HepG2 (cell line): ENCODE measurements at regions not wholly inside any gene's neighbourhood (a gene's known extent, or its start where the extent isn't known, plus 50 kb on each side); places are given as distances from the start of the nearest gene placed in this dataset.

Experiments used
- MEF2D ChIP-seq: sonication (generic); formaldehyde crosslinking; IDR thresholded peaks from 2 replicates; pipeline ENCODE4 v1.5.1; 2020; ENCODE audit warnings: mild to moderate bottlenecking, missing genetic modification reagents
- ZFP90 ChIP-seq: sonication (generic); formaldehyde crosslinking; IDR thresholded peaks from 2 replicates; pipeline ENCODE4 v1.8.0; 2022; ENCODE audit warnings: missing genetic modification reagents, mild to moderate bottlenecking, inconsistent platforms, borderline replicate concordance
- TF ChIP-seq, protein P1 (sequence below): sonication (generic); formaldehyde crosslinking; IDR thresholded peaks from 2 replicates; pipeline ENCODE4 v1.4.0; 2020; ENCODE audit warnings: missing genetic modification reagents

DNA sequence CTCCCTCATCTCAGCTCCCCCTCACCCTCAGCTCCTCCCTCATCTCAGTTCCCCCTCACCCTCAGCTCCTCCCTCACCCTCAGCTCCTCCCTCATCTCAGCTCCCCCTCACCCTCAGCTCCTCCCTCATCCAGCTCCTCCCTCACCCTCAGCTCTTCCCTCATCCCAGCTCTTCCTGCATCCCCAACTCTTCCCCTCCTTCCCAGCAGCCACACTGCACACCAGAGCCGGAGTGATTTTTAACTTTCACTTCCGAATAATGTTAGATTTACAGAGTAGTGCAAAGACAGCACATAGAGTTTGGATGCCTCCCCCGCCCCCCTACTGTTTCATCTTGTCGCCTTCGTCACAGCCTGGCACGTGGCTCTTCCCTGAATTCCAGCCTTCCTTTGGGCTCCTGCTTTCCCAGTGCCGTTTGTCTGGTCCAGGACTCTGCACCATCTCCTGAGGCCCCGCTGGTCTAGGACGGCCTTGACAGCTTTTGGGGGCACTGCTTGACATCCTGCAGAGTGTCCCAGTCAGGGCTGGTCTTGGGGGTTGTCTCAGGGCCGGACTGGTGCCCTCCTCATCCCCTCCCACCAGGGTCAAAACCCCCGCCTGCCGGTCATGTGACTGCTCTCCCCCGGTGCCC is 110.2 kb downstream of the FAM53A start:
- TF ChIP-seq ZFP90 (CRISPR knock-in tag) (no peak), MEF2D (no peak)
- TF ChIP-seq, protein P1, sequence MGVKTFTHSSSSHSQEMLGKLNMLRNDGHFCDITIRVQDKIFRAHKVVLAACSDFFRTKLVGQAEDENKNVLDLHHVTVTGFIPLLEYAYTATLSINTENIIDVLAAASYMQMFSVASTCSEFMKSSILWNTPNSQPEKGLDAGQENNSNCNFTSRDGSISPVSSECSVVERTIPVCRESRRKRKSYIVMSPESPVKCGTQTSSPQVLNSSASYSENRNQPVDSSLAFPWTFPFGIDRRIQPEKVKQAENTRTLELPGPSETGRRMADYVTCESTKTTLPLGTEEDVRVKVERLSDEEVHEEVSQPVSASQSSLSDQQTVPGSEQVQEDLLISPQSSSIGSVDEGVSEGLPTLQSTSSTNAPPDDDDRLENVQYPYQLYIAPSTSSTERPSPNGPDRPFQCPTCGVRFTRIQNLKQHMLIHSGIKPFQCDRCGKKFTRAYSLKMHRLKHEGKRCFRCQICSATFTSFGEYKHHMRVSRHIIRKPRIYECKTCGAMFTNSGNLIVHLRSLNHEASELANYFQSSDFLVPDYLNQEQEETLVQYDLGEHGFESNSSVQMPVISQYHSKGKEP (CRISPR knock-in tag) = no peak
